ENCODE measurements at regions not wholly inside any gene's neighbourhood (a gene's known extent, or its start where the extent isn't known, plus 50 kb on each side); places are given as distances from the start of the nearest gene placed in this dataset.
"Not testable (repeated sequence)": the region's sequence is repeated elsewhere in the genome, so short reads cannot be mapped to it uniquely, and the experiment has no call there.

GRCh38 chr12:84117190-84117589 is 795.4 kb downstream of the SLC6A15 start:
- DNase-seq = no peak

- no peak for DNase-seq
Measured at GRCh38 chr12:84113666-84114065, 798.9 kb downstream of the SLC6A15 start.

- DNase-seq = not testable (repeated sequence)
Measured at GRCh38 chr12:84103886-84104285, 808.7 kb downstream of the SLC6A15 start.

GRCh38 chr12:84101963-84102362 is 810.6 kb downstream of the SLC6A15 start:
- DNase-seq = not testable (repeated sequence)

- DNase-seq = not testable (repeated sequence)
Measured at GRCh38 chr12:84099591-84099990, 813.0 kb downstream of the SLC6A15 start.

- DNase-seq = no peak
Measured at GRCh38 chr12:84091651-84092050, 820.9 kb downstream of the SLC6A15 start.

GRCh38 chr12:84089356-84089755 is 823.2 kb downstream of the SLC6A15 start:
- DNase-seq = no peak

- no peak for DNase-seq
Measured at GRCh38 chr12:84085046-84085445, 827.6 kb downstream of the SLC6A15 start.

- no peak for DNase-seq
Measured at GRCh38 chr12:84079626-84080025, 833.0 kb downstream of the SLC6A15 start.

GRCh38 chr12:84077679-84078078 is 834.9 kb downstream of the SLC6A15 start:
- DNase-seq = no peak

GRCh38 chr12:84075991-84076390 is 836.6 kb downstream of the SLC6A15 start:
- DNase-seq = no peak

GRCh38 chr12:84073401-84073800 is 839.2 kb downstream of the SLC6A15 start:
- DNase-seq = no peak

- no peak for DNase-seq
Measured at GRCh38 chr12:84072961-84073360, 839.6 kb downstream of the SLC6A15 start.

GRCh38 chr12:84070292-84070691 is 842.3 kb downstream of the SLC6A15 start:
- DNase-seq = no peak

GRCh38 chr12:84069699-84070098 is 842.9 kb downstream of the SLC6A15 start:
- no peak for DNase-seq

- no peak for DNase-seq
Measured at GRCh38 chr12:84069198-84069597, 843.4 kb downstream of the SLC6A15 start.

- DNase-seq = no peak
Measured at GRCh38 chr12:84058136-84058535, 854.5 kb downstream of the SLC6A15 start.

- no peak for DNase-seq
Measured at GRCh38 chr12:84054811-84055210, 857.8 kb downstream of the SLC6A15 start.

GRCh38 chr12:84047881-84048280 is 864.7 kb downstream of the SLC6A15 start:
- DNase-seq = no peak

GRCh38 chr12:84046859-84047258 is 865.7 kb downstream of the SLC6A15 start:
- DNase-seq = no peak

- DNase-seq = no peak
Measured at GRCh38 chr12:84043355-84043754, 869.2 kb downstream of the SLC6A15 start.

- no peak for DNase-seq
Measured at GRCh38 chr12:84038242-84038641, 874.4 kb downstream of the SLC6A15 start.

GRCh38 chr12:84036912-84037311 is 875.7 kb downstream of the SLC6A15 start:
- DNase-seq = no peak

- DNase-seq = no peak
Measured at GRCh38 chr12:84035766-84036165, 876.8 kb downstream of the SLC6A15 start.

- DNase-seq = no peak
Measured at GRCh38 chr12:84034871-84035270, 877.7 kb downstream of the SLC6A15 start.

- DNase-seq = no peak
Measured at GRCh38 chr12:84033162-84033561, 879.4 kb downstream of the SLC6A15 start.

Data from bone marrow (tissue), 2 donors.